H1 (cell line): ENCODE measurements at regions not wholly inside any gene's neighbourhood (a gene's known extent, or its start where the extent isn't known, plus 50 kb on each side); places are given as distances from the start of the nearest gene placed in this dataset.

Source experiments
- CTCF ChIA-PET: fragments of 300-600 bp; sonication (Branson Sonifier 250); formaldehyde crosslinking; loops from one replicate; lab custom pipeline; 2021; ENCODE audit not compliant: partially characterized antibody; lab: Charles Lee
- POLR2A ChIA-PET: fragments of 300-600 bp; sonication (Branson Sonifier 250); formaldehyde crosslinking; loops from one replicate; lab custom pipeline; 2021; ENCODE audit warnings: inconsistent platforms; ENCODE audit not compliant: partially characterized antibody; lab: Charles Lee
- DNase-seq, 2 experiments: peaks; one replicate each; pipeline versions ENCODE4 v3.0.0 to v3.0.0-alpha.2; 2010 to 2022; ENCODE audit warnings: low spot score in 2 of 2, low read depth in 1 of 2, mixed read lengths in 1 of 2
- FAIRE-seq: peaks from 2 replicates; lab custom pipeline; 2011; peaks lifted over from hg19 to GRCh38; lab: Jason Lieb, UNC
- H2AFZ ChIP-seq: 2 replicates; pipeline ENCODE4 v1.8.1; 2012; ENCODE audit warnings: low read length, inconsistent platforms
- H2AK5ac ChIP-seq: 2 replicates; pipeline ENCODE4 v1.6.1; 2013; ENCODE audit warnings: low read depth, low read length
- H2BK120ac ChIP-seq: replicated peaks from 2 replicates; pipeline ENCODE3; 2013; ENCODE audit warnings: low read depth, low read length, inconsistent platforms
- H2BK12ac ChIP-seq: 2 replicates; pipeline ENCODE4 v1.6.1; 2013; ENCODE audit warnings: low read depth, low read length
- H2BK15ac ChIP-seq: 2 replicates; pipeline ENCODE4 v1.6.1; 2013; ENCODE audit warnings: low read length
- H2BK20ac ChIP-seq: 2 replicates; pipeline ENCODE4 v1.6.1; 2013; ENCODE audit warnings: low read length
- H2BK5ac ChIP-seq: 2 replicates; pipeline ENCODE4 v1.6.1; 2013; ENCODE audit warnings: low read depth, low read length
- H3K14ac ChIP-seq: 2 replicates; pipeline ENCODE4 v1.6.1; 2013; ENCODE audit warnings: inconsistent platforms; ENCODE audit not compliant: insufficient read length
- H3K18ac ChIP-seq: 2 replicates; pipeline ENCODE4 v1.6.1; 2013; ENCODE audit warnings: low read length; ENCODE audit errors: extremely low read depth
- H3K23ac ChIP-seq: 2 replicates; pipeline ENCODE4 v1.6.1; 2013; ENCODE audit warnings: inconsistent platforms; ENCODE audit not compliant: insufficient read length
- H3K23me2 ChIP-seq: 2 replicates; pipeline ENCODE4 v1.6.1; 2013; ENCODE audit warnings: low read depth, low read length
- H3K27ac ChIP-seq: 2 replicates; pipeline ENCODE4 v1.6.1; 2011; ENCODE audit warnings: low read depth, low read length, inconsistent platforms
- H3K27me3 ChIP-seq, 4 experiments: replicated peaks in 1 of 4; 1 replicate in 1 of 4; 2 replicates in 3 of 4; pipeline versions ENCODE4 v1.6.1 to v1.8.1; 2011 to 2013; ENCODE audit warnings: low read length in 3 of 4, mild to moderate bottlenecking in 3 of 4, inconsistent platforms in 2 of 4, mixed read lengths in 2 of 4, moderate library complexity in 1 of 4; ENCODE audit not compliant: control insufficient read depth in 3 of 4, insufficient read depth in 3 of 4; ENCODE audit errors: extremely low read depth in 1 of 4
- H3K36me3 ChIP-seq, 4 experiments: 2 replicates each; pipeline versions ENCODE4 v1.6.1 to v1.8.1; 2011 to 2013; ENCODE audit warnings: mild to moderate bottlenecking in 4 of 4, low read length in 3 of 4, moderate library complexity in 2 of 4, control low read depth in 1 of 4, inconsistent platforms in 1 of 4; ENCODE audit not compliant: insufficient read depth in 4 of 4, control insufficient read depth in 2 of 4
- H3K4ac ChIP-seq: replicated peaks from 2 replicates; pipeline ENCODE3; 2013; ENCODE audit warnings: low read length, low read depth, mixed read lengths, inconsistent platforms; ENCODE audit not compliant: insufficient read length
- H3K4me1 ChIP-seq, 4 experiments: replicated peaks in 1 of 4; 1 replicate in 1 of 4; 2 replicates in 3 of 4; pipeline versions ENCODE4 v1.6.1 to v1.8.1; 2011 to 2013; ENCODE audit warnings: low read length in 3 of 4, inconsistent platforms in 2 of 4, mixed read lengths in 1 of 4; ENCODE audit not compliant: insufficient read depth in 4 of 4, control insufficient read depth in 3 of 4
- H3K4me2 ChIP-seq, 2 experiments: 2 replicates each; pipeline versions ENCODE4 v1.6.1 to v1.8.1; 2011 to 2013; ENCODE audit warnings: low read depth in 2 of 2, low read length in 2 of 2, control low read depth in 1 of 2, inconsistent platforms in 1 of 2, mild to moderate bottlenecking in 1 of 2; ENCODE audit not compliant: insufficient read depth in 1 of 2
- H3K4me3 ChIP-seq, 4 experiments: fragments of 200-600, 300-600 bp in 1 of 4; sonication (generic), shearing (Covaris generic), sonication (Bioruptor Twin) in 1 of 4; 2 replicates each; pipeline versions ENCODE4 v1.5.1 to v1.8.1; 2011 to 2016; ENCODE audit warnings: low read length in 4 of 4, low read depth in 3 of 4, control low read depth in 2 of 4, inconsistent platforms in 2 of 4, mild to moderate bottlenecking in 2 of 4, mixed read lengths in 1 of 4, moderate library complexity in 1 of 4; ENCODE audit not compliant: insufficient read depth in 2 of 4; ENCODE audit errors: extremely low read depth in 1 of 4
- H3K56ac ChIP-seq: replicated peaks from 2 replicates; pipeline ENCODE3; 2013; ENCODE audit warnings: low read depth, mild to moderate bottlenecking, mixed read lengths, low read length, inconsistent platforms; ENCODE audit not compliant: insufficient read length
- H3K79me1 ChIP-seq: 2 replicates; pipeline ENCODE4 v1.6.1; 2013; ENCODE audit warnings: low read depth, low read length, control low read depth
- H3K79me2 ChIP-seq, 2 experiments: 2 replicates each; pipeline versions ENCODE4 v1.6.1 to v1.8.1; 2012 to 2013; ENCODE audit warnings: low read length in 2 of 2, mild to moderate bottlenecking in 2 of 2, inconsistent platforms in 1 of 2; ENCODE audit not compliant: insufficient read depth in 2 of 2, control insufficient read depth in 1 of 2
- H3K9ac ChIP-seq, 4 experiments: replicated peaks in 1 of 4; 1 replicate in 1 of 4; 2 replicates in 3 of 4; pipeline versions ENCODE4 v1.6.1 to v1.8.1; 2011 to 2013; ENCODE audit warnings: low read depth in 3 of 4, low read length in 3 of 4, control low read depth in 2 of 4, mild to moderate bottlenecking in 2 of 4, moderate library complexity in 2 of 4, inconsistent platforms in 1 of 4; ENCODE audit errors: extremely low read depth in 1 of 4
- H3K9me3 ChIP-seq, 2 experiments: 2 replicates each; pipeline versions ENCODE4 v1.6.1 to v1.8.1; 2012 to 2013; ENCODE audit warnings: mild to moderate bottlenecking in 2 of 2, moderate library complexity in 2 of 2, control low read depth in 1 of 2, inconsistent platforms in 1 of 2, low read depth in 1 of 2, low read length in 1 of 2, mixed read lengths in 1 of 2; ENCODE audit not compliant: insufficient read depth in 2 of 2
- H4K20me1 ChIP-seq, 2 experiments: replicated peaks in 1 of 2; 2 replicates each; pipeline versions ENCODE3 to v1.8.1; 2011 to 2013; ENCODE audit warnings: inconsistent platforms in 2 of 2, low read length in 2 of 2, mild to moderate bottlenecking in 1 of 2; ENCODE audit not compliant: insufficient read depth in 2 of 2, control insufficient read depth in 1 of 2
- H4K5ac ChIP-seq: 2 replicates; pipeline ENCODE4 v1.6.1; 2013; ENCODE audit warnings: low read length, low read depth, mixed read lengths, inconsistent platforms; ENCODE audit not compliant: insufficient read length
- H4K8ac ChIP-seq: 2 replicates; pipeline ENCODE4 v1.8.0; 2013; ENCODE audit warnings: mild to moderate bottlenecking, moderate library complexity, low read length, inconsistent platforms; ENCODE audit not compliant: insufficient read depth; ENCODE audit errors: extremely low read depth
- H4K91ac ChIP-seq: replicated peaks from 2 replicates; pipeline ENCODE3; 2013; ENCODE audit warnings: low read length, mixed read lengths, inconsistent platforms; ENCODE audit not compliant: insufficient read length
- BACH1 ChIP-seq: IDR thresholded peaks from 2 replicates; pipeline ENCODE4 v1.6.1; 2012; ENCODE audit warnings: low read length, improper control_type of control experiment
- CBX8 ChIP-seq: fragments of 300-800, 300-1000 bp; sonication (generic); IDR thresholded peaks from 2 replicates; pipeline ENCODE4 v1.7.1; 2016; ENCODE audit warnings: low read depth, low read length, borderline replicate concordance
- CREB1 ChIP-seq: IDR thresholded peaks from 2 replicates; pipeline ENCODE4 v1.6.1; 2012; ENCODE audit warnings: inconsistent platforms
- E2F6 ChIP-seq: IDR thresholded peaks from 2 replicates; pipeline ENCODE4 v1.6.1; 2012; ENCODE audit warnings: inconsistent platforms
- FOSL1 ChIP-seq: IDR thresholded peaks from 2 replicates; pipeline ENCODE4 v1.6.1; 2011; ENCODE audit warnings: mild to moderate bottlenecking, low read depth, low read length, moderate library complexity; ENCODE audit not compliant: insufficient read depth
- HDAC2 ChIP-seq, 2 experiments: fragments of 300-600 bp in 1 of 2; sonication (generic) in 1 of 2; IDR thresholded peaks; 2 replicates each; pipeline ENCODE4 v1.6.1; 2011 to 2012; ENCODE audit warnings: low read depth in 2 of 2, low read length in 2 of 2, mild to moderate bottlenecking in 2 of 2, moderate library complexity in 2 of 2, borderline replicate concordance in 1 of 2, inconsistent platforms in 1 of 2
- JUND ChIP-seq: IDR thresholded peaks from 2 replicates; pipeline ENCODE4 v1.6.1; 2011; ENCODE audit warnings: mild to moderate bottlenecking, improper control_type of control experiment, low read length
- KDM5A ChIP-seq: fragments of 200-600 bp; IDR thresholded peaks from 2 replicates; pipeline ENCODE4 v1.7.1; 2012; ENCODE audit warnings: mild to moderate bottlenecking, low read length, inconsistent platforms, mixed read lengths
- POLR2AphosphoS5 ChIP-seq: IDR thresholded peaks from 2 replicates; pipeline ENCODE4 v1.6.1; 2011; ENCODE audit warnings: low read depth, low read length
- SIRT6 ChIP-seq: IDR thresholded peaks from one replicate; pipeline ENCODE4 v1.7.1; 2012; ENCODE audit warnings: low read length, inconsistent platforms
- SIX5 ChIP-seq: IDR thresholded peaks from 2 replicates; pipeline ENCODE4 v1.6.1; 2011; ENCODE audit warnings: mild to moderate bottlenecking, low read depth, low read length
- SP1 ChIP-seq: IDR thresholded peaks from 2 replicates; pipeline ENCODE4 v1.6.1; 2011; ENCODE audit warnings: low read depth, low read length
- TAF1 ChIP-seq: IDR thresholded peaks from 2 replicates; pipeline ENCODE4 v1.6.1; 2011; ENCODE audit warnings: mild to moderate bottlenecking, low read depth, low read length
- TBP ChIP-seq: IDR thresholded peaks from 2 replicates; pipeline ENCODE4 v1.6.1; 2011; ENCODE audit warnings: low read depth, low read length, improper control_type of control experiment
- TEAD4 ChIP-seq: IDR thresholded peaks from 2 replicates; pipeline ENCODE4 v1.6.1; 2012; ENCODE audit warnings: low read depth, low read length, inconsistent platforms, mixed read lengths
- WGBS, 2 experiments: shearing (Covaris generic) in 1 of 2; methylation state at CpG; one replicate each; pipeline versions ENCODE4 v1.1.6 to v1.1.7; 2013 to 2015; ENCODE audit warnings: low lambda C conversion rate in 2 of 2, mixed read lengths in 2 of 2, inconsistent platforms in 1 of 2, low coverage in 1 of 2, missing lambda C conversion rate in 1 of 2; ENCODE audit not compliant: insufficient replicate concordance in 2 of 2, insufficient coverage in 1 of 2, insufficient read length in 1 of 2; ENCODE audit errors: extremely low coverage in 1 of 2, missing lambda C conversion rate in 1 of 2; 5-methylcytosine and 5-hydroxymethylcytosine counted together

GRCh38 chr1:115527746-115528145 lies 114.0 kb upstream of the VANGL1 start:
- Histone ChIP-seq H2BK5ac (no peak overlapping the region; the same call in 1 of the 2 replicates), H2AK5ac (no peak overlapping the region), H2BK12ac (peak overlapping the region; percentile 78; the same call in 1 of the 2 replicates), H3K56ac (no peak overlapping the region), H3K18ac (no peak overlapping the region), H3K36me3 (no peaks in the 10 kb centered on the region), H2BK20ac (0 out of 2 replicates have a peak overlapping the region, but pooled peaks have one; percentile 68), H3K9me3 (no peaks in the 10 kb centered on the region), H3K4me2 (no peak overlapping the region), H3K79me2 (no peaks in the 10 kb centered on the region), H4K20me1 (no peaks in the 10 kb centered on the region), H4K8ac (no peak overlapping the region), H2BK15ac (no peak overlapping the region), H3K4me1 (peaks cover 0 to 6% (median 1%) of the 10 kb centered on the region in 4 experiments; a peak in 2 of 7 replicates), H3K4me3 (no peak overlapping the region), H3K9ac (no peak overlapping the region), H3K23ac (no peak overlapping the region), H2AFZ (no peak overlapping the region), H3K79me1 (no peaks in the 10 kb centered on the region), H3K4ac (peak overlapping the region; percentile 60), H3K14ac (no peak overlapping the region), H3K23me2 (no peaks in the 10 kb centered on the region; the same call in 1 of the 2 replicates), H3K27me3 (no peaks in the 10 kb centered on the region), H3K27ac (no peak overlapping the region), H4K91ac (peak overlapping the region; percentile 76), H2BK120ac (no peak overlapping the region), H4K5ac (no peak overlapping the region)
- WGBS, 2 experiments, result 87% methylated on average over 5 of the region's 5 CpGs; no CpG with 5 or more reads in 1 of the 2 experiments
- peak in 1 of 2 experiments; percentile 19 for DNase-seq
- ChIA-PET CTCF (interaction anchor here (1.0 to 1.1 kb wide), 2 partner anchors 19 to 27 kb away, joined by 3 to 4 read pairs; no protein-coding TSS in a partner anchor), POLR2A (no interaction called here)
- FAIRE-seq, result no peak
- no peak for TF ChIP-seq TEAD4
- no peak for TF ChIP-seq TAF1
- TF ChIP-seq BACH1, result no peak
- no peak for TF ChIP-seq CREB1
- TF ChIP-seq CBX8, result no peak
- TF ChIP-seq SIRT6, result no peak
- TF ChIP-seq HDAC2 (IDR thresholded peaks at IDR 0.05; ENCODE audit: borderline replicate concordance in 1 of 2, low read depth in 2 of 2, low read length in 2 of 2), result no peak
- no peak for TF ChIP-seq SP1
- no peak for TF ChIP-seq SIX5
- TF ChIP-seq E2F6, result no peak
- no peak for TF ChIP-seq KDM5A
- TF ChIP-seq POLR2AphosphoS5, result no peak
- no peak for TF ChIP-seq FOSL1
- TF ChIP-seq JUND, result no peak
- no peak for TF ChIP-seq TBP
